GM12878 (cell line): ENCODE measurements at regions not wholly inside any gene's neighbourhood (a gene's known extent, or its start where the extent isn't known, plus 50 kb on each side); places are given as distances from the start of the nearest gene placed in this dataset.

Experiments used
- ATAC-seq: fragments of 200-7000 bp; cut with Tn5 transposase; 3 replicates; pipeline ENCODE4 v1.9.1; 2020; ENCODE audit warnings: mild to moderate bottlenecking, moderate library complexity
- BruUV-seq: library from RNA; stranded (reverse); fragments of 400-500 nt; replicated peaks from 2 replicates; lab custom pipeline; 2021; lab: Mats Ljungman, UMichigan
- CTCF ChIA-PET: fragments of 300-600 bp; sonication (Branson Sonifier 250); formaldehyde crosslinking; extraction: SDS; loops from one replicate; lab custom pipeline; 2021; ENCODE audit warnings: inconsistent platforms; lab: Yijun Ruan, JAX
- POLR2A ChIA-PET: fragments of 350-600 bp; formaldehyde crosslinking; extraction: SDS; loops from one replicate; lab custom pipeline; 2021; ENCODE audit warnings: inconsistent platforms; lab: Charles Lee
- RAD21 ChIA-PET: fragments of 300-600 bp; sonication (Branson Sonifier 250); formaldehyde crosslinking; loops from one replicate; lab custom pipeline; 2023; ENCODE audit warnings: antibody characterized with exemption; ENCODE audit not compliant: unreplicated experiment; lab: Charles Lee
- SMC1A ChIA-PET: fragments of 300-600 bp; sonication (Branson Sonifier 250); formaldehyde crosslinking; loops from one replicate; lab custom pipeline; 2023; ENCODE audit not compliant: unreplicated experiment, uncharacterized antibody; lab: Charles Lee
- DNase-seq: peaks from one replicate; pipeline ENCODE4 v3.0.0-alpha.2; 2011; ENCODE audit warnings: low read depth, low spot score
- FAIRE-seq: peaks from 3 replicates; lab custom pipeline; 2011; peaks lifted over from hg19 to GRCh38; lab: Jason Lieb, UNC
- H2AFZ ChIP-seq: 2 replicates; pipeline ENCODE4 v1.6.0; 2011; ENCODE audit warnings: low read depth, low read length, control low read depth; ENCODE audit not compliant: control insufficient read depth
- H3K27ac ChIP-seq: 2 replicates; pipeline ENCODE4 v1.5.1; 2011; ENCODE audit warnings: control low read depth; ENCODE audit not compliant: control insufficient read depth, insufficient read depth
- H3K27me3 ChIP-seq, 2 experiments: replicated peaks in 1 of 2; 2 replicates each; pipeline versions ENCODE4 v1.6.0 to v1.6.1; 2011; ENCODE audit warnings: low read length in 1 of 2; ENCODE audit not compliant: control insufficient read depth in 2 of 2, insufficient read depth in 2 of 2
- H3K36me3 ChIP-seq, 2 experiments: 2 replicates each; pipeline ENCODE4 v1.5.1; 2011; ENCODE audit warnings: low read length in 1 of 2; ENCODE audit not compliant: control insufficient read depth in 2 of 2, insufficient read depth in 2 of 2
- H3K4me1 ChIP-seq: 2 replicates; pipeline ENCODE4 v1.6.1; 2011; ENCODE audit warnings: mild to moderate bottlenecking, low read length, moderate library complexity, mixed read lengths; ENCODE audit not compliant: control insufficient read depth, insufficient read depth
- H3K4me2 ChIP-seq: 2 replicates; pipeline ENCODE4 v1.6.0; 2011; ENCODE audit warnings: control low read depth; ENCODE audit not compliant: control insufficient read depth, insufficient read depth
- H3K4me3 ChIP-seq: fragments of 200-600 bp; sonication (generic); 2 replicates; pipeline ENCODE4 v1.5.1; 2016
- H3K79me2 ChIP-seq: 2 replicates; pipeline ENCODE4 v1.6.0; 2011; ENCODE audit warnings: low read length; ENCODE audit not compliant: control insufficient read depth, insufficient read depth
- H3K9ac ChIP-seq: 2 replicates; pipeline ENCODE4 v1.8.0; 2011; ENCODE audit warnings: low read length, control low read depth, mixed read lengths; ENCODE audit not compliant: control insufficient read depth, insufficient read depth
- H3K9me3 ChIP-seq: replicated peaks from 3 replicates; pipeline ENCODE4 v1.5.1; 2011; ENCODE audit warnings: mild to moderate bottlenecking, low read length; ENCODE audit not compliant: control insufficient read depth, insufficient read depth
- H4K20me1 ChIP-seq: 2 replicates; pipeline ENCODE4 v1.6.0; 2011; ENCODE audit not compliant: control insufficient read depth, insufficient read depth
- FOS ChIP-seq: IDR thresholded peaks from 3 replicates; pipeline ENCODE4 v1.6.1; 2011; ENCODE audit warnings: borderline replicate concordance; ENCODE audit not compliant: insufficient read length; ENCODE audit errors: extremely low read depth
- IKZF1 ChIP-seq: fragments of 450-650 bp; conservative IDR thresholded peaks from 2 replicates; pipeline ENCODE4 v1.6.1; 2017; ENCODE audit warnings: antibody characterized with exemption, mild to moderate bottlenecking
- NR2F1 ChIP-seq: fragments of 450-650 bp; conservative IDR thresholded peaks from 2 replicates; pipeline ENCODE4 v1.6.1; 2017; ENCODE audit warnings: mild to moderate bottlenecking
- SMAD1 ChIP-seq: fragments of 450-650 bp; IDR thresholded peaks from 2 replicates; pipeline ENCODE4 v1.6.1; 2018; ENCODE audit warnings: mild to moderate bottlenecking, low read depth; ENCODE audit not compliant: partially characterized antibody
- SRF ChIP-seq, 2 experiments: IDR thresholded peaks; 2 replicates each; pipeline ENCODE4 v1.6.1; 2011; ENCODE audit warnings: low read depth in 2 of 2, low read length in 2 of 2, mild to moderate bottlenecking in 1 of 2, moderate library complexity in 1 of 2
- STAT3 ChIP-seq: IDR thresholded peaks from 2 replicates; pipeline ENCODE4 v1.6.1; 2011; ENCODE audit warnings: low read depth, low read length, improper control_type of control experiment
- ZBED1 ChIP-seq: IDR thresholded peaks from 2 replicates; pipeline ENCODE4 v1.6.1; 2016; ENCODE audit warnings: borderline replicate concordance
- ZNF274 ChIP-seq: IDR thresholded peaks from one replicate; pipeline ENCODE4 v1.8.0; 2011; ENCODE audit not compliant: insufficient read length, insufficient read depth
- WGBS: methylation state at CpG from one replicate; pipeline ENCODE4 v1.1.6; 2016; ENCODE audit warnings: low lambda C conversion rate; ENCODE audit not compliant: insufficient replicate concordance, insufficient coverage; ENCODE audit errors: missing lambda C conversion rate; 5-methylcytosine and 5-hydroxymethylcytosine counted together
- in situ Hi-C: fragments of 300-500 bp; cut with MboI; formaldehyde crosslinking; loops from 9 replicates; pipeline ENCODE4 v1.14.3; 2018; ENCODE audit warnings: mixed read lengths
- intact Hi-C: fragments of 100-400 bp; cut with micrococcal nuclease; formaldehyde crosslinking; loops from one replicate; pipeline ENCODE4 v1.14.2; 2022; ENCODE audit not compliant: unreplicated experiment
- TF ChIP-seq, protein P1 (sequence below): fragments of 450-650 bp; IDR thresholded peaks from 2 replicates; pipeline ENCODE4 v1.6.1; 2016; ENCODE audit warnings: mild to moderate bottlenecking, moderate library complexity, borderline replicate concordance
- TF ChIP-seq, protein P2 (sequence below): fragments of 150-350 bp; IDR thresholded peaks from 2 replicates; pipeline ENCODE4 v1.6.1; 2014; ENCODE audit warnings: mild to moderate bottlenecking, low read depth, low read length
- TF ChIP-seq, protein P3 (sequence below): fragments of 450-650 bp; IDR thresholded peaks from 2 replicates; pipeline ENCODE4 v1.6.1; 2017; ENCODE audit warnings: borderline replicate concordance
- TF ChIP-seq, protein P4 (sequence below): IDR thresholded peaks from 2 replicates; pipeline ENCODE4 v1.6.1; 2012; ENCODE audit warnings: low read depth, low read length, improper control_type of control experiment
- TF ChIP-seq, protein P5 (sequence below): fragments of 450-650 bp; IDR thresholded peaks from 2 replicates; pipeline ENCODE4 v1.6.1; 2016; ENCODE audit warnings: mild to moderate bottlenecking
- TF ChIP-seq, protein P6 (sequence below): IDR thresholded peaks from 2 replicates; pipeline ENCODE4 v1.6.1; 2012; ENCODE audit warnings: low read length, inconsistent platforms

DNA sequence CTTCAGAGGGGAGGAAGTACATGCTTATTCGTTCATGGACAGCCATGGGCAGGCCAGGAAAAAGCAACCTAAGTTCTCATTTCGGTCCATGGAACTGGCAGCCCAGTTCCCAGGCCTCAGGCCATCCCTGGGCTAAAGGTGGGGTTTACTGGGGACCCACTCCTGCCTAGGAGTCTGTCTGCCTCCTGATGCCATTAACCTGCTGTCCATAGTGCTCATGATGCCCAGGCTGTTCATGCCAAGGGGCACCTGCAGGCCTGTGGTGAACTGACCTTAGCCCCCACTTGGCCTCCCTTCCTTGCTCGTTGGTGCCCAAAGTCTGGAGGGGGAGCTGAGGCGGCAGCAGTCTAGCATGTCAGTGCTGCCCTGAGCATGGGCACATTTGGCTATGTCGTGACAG is 450.2 kb upstream of the MBL2 start:
- H3K36me3 ChIP-seq: no peaks in the 10 kb centered on the region
- CTCF ChIA-PET: no interaction called here
- H3K4me2 ChIP-seq: no peak overlapping the region
- in situ Hi-C loops: no loop called here
- H3K4me1 ChIP-seq: no peaks in the 10 kb centered on the region
- H3K27me3 ChIP-seq: no peaks in the 10 kb centered on the region
- 8% methylated on average over 5 of the region's 5 CpGs for WGBS
- no peak for ATAC-seq
- H3K9ac ChIP-seq: no peak overlapping the region
- DNase-seq: no peak
- intact Hi-C loops: no loop called here
- no peaks in the 10 kb centered on the region for H3K79me2 ChIP-seq
- H3K27ac ChIP-seq: no peak overlapping the region
- RAD21 ChIA-PET: no interaction called here
- POLR2A ChIA-PET: no interaction called here
- no peak overlapping the region for H2AFZ ChIP-seq
- no TSS peak for BruUV-seq
- H4K20me1 ChIP-seq: no peaks in the 10 kb centered on the region
- FAIRE-seq: no peak
- H3K9me3 ChIP-seq: no peaks in the 10 kb centered on the region
- no peak overlapping the region for H3K4me3 ChIP-seq
- SMC1A ChIA-PET: interaction anchor here (1.2 kb wide), 1 partner anchor 10 kb away, joined by 4 read pairs; no protein-coding TSS in a partner anchor
- TF ChIP-seq, protein P1, sequence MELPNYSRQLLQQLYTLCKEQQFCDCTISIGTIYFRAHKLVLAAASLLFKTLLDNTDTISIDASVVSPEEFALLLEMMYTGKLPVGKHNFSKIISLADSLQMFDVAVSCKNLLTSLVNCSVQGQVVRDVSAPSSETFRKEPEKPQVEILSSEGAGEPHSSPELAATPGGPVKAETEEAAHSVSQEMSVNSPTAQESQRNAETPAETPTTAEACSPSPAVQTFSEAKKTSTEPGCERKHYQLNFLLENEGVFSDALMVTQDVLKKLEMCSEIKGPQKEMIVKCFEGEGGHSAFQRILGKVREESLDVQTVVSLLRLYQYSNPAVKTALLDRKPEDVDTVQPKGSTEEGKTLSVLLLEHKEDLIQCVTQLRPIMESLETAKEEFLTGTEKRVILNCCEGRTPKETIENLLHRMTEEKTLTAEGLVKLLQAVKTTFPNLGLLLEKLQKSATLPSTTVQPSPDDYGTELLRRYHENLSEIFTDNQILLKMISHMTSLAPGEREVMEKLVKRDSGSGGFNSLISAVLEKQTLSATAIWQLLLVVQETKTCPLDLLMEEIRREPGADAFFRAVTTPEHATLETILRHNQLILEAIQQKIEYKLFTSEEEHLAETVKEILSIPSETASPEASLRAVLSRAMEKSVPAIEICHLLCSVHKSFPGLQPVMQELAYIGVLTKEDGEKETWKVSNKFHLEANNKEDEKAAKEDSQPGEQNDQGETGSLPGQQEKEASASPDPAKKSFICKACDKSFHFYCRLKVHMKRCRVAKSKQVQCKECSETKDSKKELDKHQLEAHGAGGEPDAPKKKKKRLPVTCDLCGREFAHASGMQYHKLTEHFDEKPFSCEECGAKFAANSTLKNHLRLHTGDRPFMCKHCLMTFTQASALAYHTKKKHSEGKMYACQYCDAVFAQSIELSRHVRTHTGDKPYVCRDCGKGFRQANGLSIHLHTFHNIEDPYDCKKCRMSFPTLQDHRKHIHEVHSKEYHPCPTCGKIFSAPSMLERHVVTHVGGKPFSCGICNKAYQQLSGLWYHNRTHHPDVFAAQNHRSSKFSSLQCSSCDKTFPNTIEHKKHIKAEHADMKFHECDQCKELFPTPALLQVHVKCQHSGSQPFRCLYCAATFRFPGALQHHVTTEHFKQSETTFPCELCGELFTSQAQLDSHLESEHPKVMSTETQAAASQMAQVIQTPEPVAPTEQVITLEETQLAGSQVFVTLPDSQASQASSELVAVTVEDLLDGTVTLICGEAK: no peak
- TF ChIP-seq, protein P2, sequence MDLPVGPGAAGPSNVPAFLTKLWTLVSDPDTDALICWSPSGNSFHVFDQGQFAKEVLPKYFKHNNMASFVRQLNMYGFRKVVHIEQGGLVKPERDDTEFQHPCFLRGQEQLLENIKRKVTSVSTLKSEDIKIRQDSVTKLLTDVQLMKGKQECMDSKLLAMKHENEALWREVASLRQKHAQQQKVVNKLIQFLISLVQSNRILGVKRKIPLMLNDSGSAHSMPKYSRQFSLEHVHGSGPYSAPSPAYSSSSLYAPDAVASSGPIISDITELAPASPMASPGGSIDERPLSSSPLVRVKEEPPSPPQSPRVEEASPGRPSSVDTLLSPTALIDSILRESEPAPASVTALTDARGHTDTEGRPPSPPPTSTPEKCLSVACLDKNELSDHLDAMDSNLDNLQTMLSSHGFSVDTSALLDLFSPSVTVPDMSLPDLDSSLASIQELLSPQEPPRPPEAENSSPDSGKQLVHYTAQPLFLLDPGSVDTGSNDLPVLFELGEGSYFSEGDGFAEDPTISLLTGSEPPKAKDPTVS: no peak
- TF ChIP-seq SMAD1 (no peak), ZBED1 (no peak), NR2F1 (no peak), IKZF1 (no peak), ZNF274 (no peak), FOS (no peak), STAT3 (no peak), SRF (IDR thresholded peaks at IDR 0.05; ENCODE audit: low read depth in 2 of 2, low read length in 2 of 2) (no peak)
- TF ChIP-seq, protein P3, sequence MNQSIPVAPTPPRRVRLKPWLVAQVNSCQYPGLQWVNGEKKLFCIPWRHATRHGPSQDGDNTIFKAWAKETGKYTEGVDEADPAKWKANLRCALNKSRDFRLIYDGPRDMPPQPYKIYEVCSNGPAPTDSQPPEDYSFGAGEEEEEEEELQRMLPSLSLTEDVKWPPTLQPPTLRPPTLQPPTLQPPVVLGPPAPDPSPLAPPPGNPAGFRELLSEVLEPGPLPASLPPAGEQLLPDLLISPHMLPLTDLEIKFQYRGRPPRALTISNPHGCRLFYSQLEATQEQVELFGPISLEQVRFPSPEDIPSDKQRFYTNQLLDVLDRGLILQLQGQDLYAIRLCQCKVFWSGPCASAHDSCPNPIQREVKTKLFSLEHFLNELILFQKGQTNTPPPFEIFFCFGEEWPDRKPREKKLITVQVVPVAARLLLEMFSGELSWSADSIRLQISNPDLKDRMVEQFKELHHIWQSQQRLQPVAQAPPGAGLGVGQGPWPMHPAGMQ: no peak
- TF ChIP-seq, protein P4, sequence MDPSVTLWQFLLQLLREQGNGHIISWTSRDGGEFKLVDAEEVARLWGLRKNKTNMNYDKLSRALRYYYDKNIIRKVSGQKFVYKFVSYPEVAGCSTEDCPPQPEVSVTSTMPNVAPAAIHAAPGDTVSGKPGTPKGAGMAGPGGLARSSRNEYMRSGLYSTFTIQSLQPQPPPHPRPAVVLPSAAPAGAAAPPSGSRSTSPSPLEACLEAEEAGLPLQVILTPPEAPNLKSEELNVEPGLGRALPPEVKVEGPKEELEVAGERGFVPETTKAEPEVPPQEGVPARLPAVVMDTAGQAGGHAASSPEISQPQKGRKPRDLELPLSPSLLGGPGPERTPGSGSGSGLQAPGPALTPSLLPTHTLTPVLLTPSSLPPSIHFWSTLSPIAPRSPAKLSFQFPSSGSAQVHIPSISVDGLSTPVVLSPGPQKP: no peak
- TF ChIP-seq, protein P5, sequence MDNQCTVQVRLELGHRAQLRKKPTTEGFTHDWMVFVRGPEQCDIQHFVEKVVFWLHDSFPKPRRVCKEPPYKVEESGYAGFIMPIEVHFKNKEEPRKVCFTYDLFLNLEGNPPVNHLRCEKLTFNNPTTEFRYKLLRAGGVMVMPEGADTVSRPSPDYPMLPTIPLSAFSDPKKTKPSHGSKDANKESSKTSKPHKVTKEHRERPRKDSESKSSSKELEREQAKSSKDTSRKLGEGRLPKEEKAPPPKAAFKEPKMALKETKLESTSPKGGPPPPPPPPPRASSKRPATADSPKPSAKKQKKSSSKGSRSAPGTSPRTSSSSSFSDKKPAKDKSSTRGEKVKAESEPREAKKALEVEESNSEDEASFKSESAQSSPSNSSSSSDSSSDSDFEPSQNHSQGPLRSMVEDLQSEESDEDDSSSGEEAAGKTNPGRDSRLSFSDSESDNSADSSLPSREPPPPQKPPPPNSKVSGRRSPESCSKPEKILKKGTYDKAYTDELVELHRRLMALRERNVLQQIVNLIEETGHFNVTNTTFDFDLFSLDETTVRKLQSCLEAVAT: no peak
- TF ChIP-seq, protein P6, sequence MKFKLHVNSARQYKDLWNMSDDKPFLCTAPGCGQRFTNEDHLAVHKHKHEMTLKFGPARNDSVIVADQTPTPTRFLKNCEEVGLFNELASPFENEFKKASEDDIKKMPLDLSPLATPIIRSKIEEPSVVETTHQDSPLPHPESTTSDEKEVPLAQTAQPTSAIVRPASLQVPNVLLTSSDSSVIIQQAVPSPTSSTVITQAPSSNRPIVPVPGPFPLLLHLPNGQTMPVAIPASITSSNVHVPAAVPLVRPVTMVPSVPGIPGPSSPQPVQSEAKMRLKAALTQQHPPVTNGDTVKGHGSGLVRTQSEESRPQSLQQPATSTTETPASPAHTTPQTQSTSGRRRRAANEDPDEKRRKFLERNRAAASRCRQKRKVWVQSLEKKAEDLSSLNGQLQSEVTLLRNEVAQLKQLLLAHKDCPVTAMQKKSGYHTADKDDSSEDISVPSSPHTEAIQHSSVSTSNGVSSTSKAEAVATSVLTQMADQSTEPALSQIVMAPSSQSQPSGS: no peak
